ENCODE measurements at regions not wholly inside any gene's neighbourhood (a gene's known extent, or its start where the extent isn't known, plus 50 kb on each side); places are given as distances from the start of the nearest gene placed in this dataset.

GRCh38 chr15:95609096-95609495 is 721.4 kb upstream of the NR2F2 start:
- no peak for TF ChIP-seq POLR2A (IDR thresholded peaks at IDR 0.05)
- no peak for TF ChIP-seq CTCF (IDR thresholded peaks at IDR 0.05)
